Gastroesophageal sphincter (tissue), 3 donors: ENCODE measurements at regions not wholly inside any gene's neighbourhood (a gene's known extent, or its start where the extent isn't known, plus 50 kb on each side); places are given as distances from the start of the nearest gene placed in this dataset.

ENCODE experiments used
- EP300 ChIP-seq: sonication (generic); formaldehyde crosslinking; IDR thresholded peaks from one replicate; pipeline ENCODE4 v1.6.1; 2017; ENCODE audit warnings: antibody characterized with exemption, mild to moderate bottlenecking
- POLR2AphosphoS5 ChIP-seq: sonication (generic); formaldehyde crosslinking; IDR thresholded peaks from one replicate; pipeline ENCODE4 v1.6.1; 2017; ENCODE audit warnings: antibody characterized with exemption
- TF ChIP-seq, protein P1 (sequence below), 4 experiments: fragments of 200-600 bp in 2 of 4; fragments of 450-650 bp in 2 of 4; sonication (generic) in 1 of 4; IDR thresholded peaks; one replicate each; pipeline ENCODE4 v1.5.1; 2017 to 2019; ENCODE audit warnings: antibody characterized with exemption in 4 of 4, mild to moderate bottlenecking in 2 of 4, moderate library complexity in 2 of 4

DNA sequence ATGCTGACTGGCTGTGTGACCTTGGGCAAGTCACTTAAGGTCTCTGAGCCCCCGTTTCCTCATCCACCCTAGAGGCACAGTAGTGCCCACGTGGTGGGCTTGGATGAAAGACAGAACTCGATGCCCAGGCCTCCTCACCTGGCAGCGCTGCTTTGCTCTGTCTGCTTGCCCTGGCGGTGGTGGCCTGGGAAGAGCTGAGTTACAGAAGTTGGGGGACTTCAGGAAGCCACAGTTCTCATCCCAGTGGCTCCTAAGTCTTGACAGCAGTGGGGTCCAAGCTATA lies 171.5 kb upstream of the IER5L start:
- TF ChIP-seq POLR2AphosphoS5 (no peak), EP300 (no peak)
- TF ChIP-seq, protein P1, sequence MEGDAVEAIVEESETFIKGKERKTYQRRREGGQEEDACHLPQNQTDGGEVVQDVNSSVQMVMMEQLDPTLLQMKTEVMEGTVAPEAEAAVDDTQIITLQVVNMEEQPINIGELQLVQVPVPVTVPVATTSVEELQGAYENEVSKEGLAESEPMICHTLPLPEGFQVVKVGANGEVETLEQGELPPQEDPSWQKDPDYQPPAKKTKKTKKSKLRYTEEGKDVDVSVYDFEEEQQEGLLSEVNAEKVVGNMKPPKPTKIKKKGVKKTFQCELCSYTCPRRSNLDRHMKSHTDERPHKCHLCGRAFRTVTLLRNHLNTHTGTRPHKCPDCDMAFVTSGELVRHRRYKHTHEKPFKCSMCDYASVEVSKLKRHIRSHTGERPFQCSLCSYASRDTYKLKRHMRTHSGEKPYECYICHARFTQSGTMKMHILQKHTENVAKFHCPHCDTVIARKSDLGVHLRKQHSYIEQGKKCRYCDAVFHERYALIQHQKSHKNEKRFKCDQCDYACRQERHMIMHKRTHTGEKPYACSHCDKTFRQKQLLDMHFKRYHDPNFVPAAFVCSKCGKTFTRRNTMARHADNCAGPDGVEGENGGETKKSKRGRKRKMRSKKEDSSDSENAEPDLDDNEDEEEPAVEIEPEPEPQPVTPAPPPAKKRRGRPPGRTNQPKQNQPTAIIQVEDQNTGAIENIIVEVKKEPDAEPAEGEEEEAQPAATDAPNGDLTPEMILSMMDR (IDR thresholded peaks at IDR 0.05), result no peak
